GM12891 (cell line): ENCODE measurements at regions not wholly inside any gene's neighbourhood (a gene's known extent, or its start where the extent isn't known, plus 50 kb on each side); places are given as distances from the start of the nearest gene placed in this dataset.
"Not testable (repeated sequence)": the region's sequence is repeated elsewhere in the genome, so short reads cannot be mapped to it uniquely, and the experiment has no call there.

ENCODE experiments used
- PAX5 ChIP-seq: IDR thresholded peaks from 2 replicates; pipeline ENCODE4 v1.6.1; 2011; ENCODE audit warnings: low read length, moderate library complexity, mild to moderate bottlenecking; ENCODE audit not compliant: insufficient read depth, severe bottlenecking
- POLR2A ChIP-seq: IDR thresholded peaks from 2 replicates; pipeline ENCODE4 v1.6.1; 2011; ENCODE audit warnings: low read depth, low read length, control low read depth
- POLR2AphosphoS5 ChIP-seq: IDR thresholded peaks from 2 replicates; pipeline ENCODE4 v1.6.1; 2011; ENCODE audit warnings: low read depth, low read length, control low read depth
- SPI1 ChIP-seq: IDR thresholded peaks from 2 replicates; pipeline ENCODE4 v1.6.1; 2011; ENCODE audit warnings: low read depth, low read length, control low read depth

- TF ChIP-seq SPI1, POLR2A, POLR2AphosphoS5, PAX5: not testable (repeated sequence)
Measured at GRCh38 chr4:134483514-134483913, 281.9 kb upstream of the PABPC4L start.
